ENCODE measurements at regions not wholly inside any gene's neighbourhood (a gene's known extent, or its start where the extent isn't known, plus 50 kb on each side); places are given as distances from the start of the nearest gene placed in this dataset.
"Not testable (repeated sequence)": the region's sequence is repeated elsewhere in the genome, so short reads cannot be mapped to it uniquely, and the experiment has no call there.

GRCh38 chr5:82952326-82952725 lies 124.9 kb downstream of the TMEM167A start:
- intact Hi-C loops (cut with DNase I; ENCODE audit: low total_unique reads): no loop called here

GRCh38 chr5:82944267-82944666 lies 132.9 kb downstream of the TMEM167A start:
- H3K9me3 ChIP-seq; H3K27ac ChIP-seq; DNase-seq; intact Hi-C loops (cut with DNase I; ENCODE audit: low total_unique reads); H3K4me1 ChIP-seq; H3K4me3 ChIP-seq; H3K36me3 ChIP-seq; H3K27me3 ChIP-seq: not testable (repeated sequence)

More at GRCh38 chr5:82952326-82952725, 124.9 kb downstream of the TMEM167A start:
- Histone ChIP-seq H3K36me3 (no peaks in the 10 kb centered on the region), H3K27me3 (no peaks in the 10 kb centered on the region), H3K27ac (no peak overlapping the region), H3K9me3 (no peaks in the 10 kb centered on the region), H3K4me3 (no peak overlapping the region), H3K4me1 (no peaks in the 10 kb centered on the region)
- TF ChIP-seq CTCF (IDR thresholded peaks at IDR 0.05): no peak
- no peak for TF ChIP-seq POLR2A (IDR thresholded peaks at IDR 0.05)
- no peak for DNase-seq

GRCh38 chr5:82942083-82942881 lies 134.9 kb downstream of the TMEM167A start:
- intact Hi-C loops (cut with DNase I; ENCODE audit: low total_unique reads): no loop called here
- H3K27ac ChIP-seq: no peak overlapping the region
- H3K4me3 ChIP-seq: no peak overlapping the region
- TF ChIP-seq CTCF (IDR thresholded peaks at IDR 0.05) (no peak), POLR2A (IDR thresholded peaks at IDR 0.05) (no peak)
- no peaks in the 10 kb centered on the region for H3K9me3 ChIP-seq
- no peak for DNase-seq
- H3K4me1 ChIP-seq: no peaks in the 10 kb centered on the region
- no peaks in the 10 kb centered on the region for H3K36me3 ChIP-seq
- H3K27me3 ChIP-seq: no peaks in the 10 kb centered on the region

- H3K27me3 ChIP-seq: no peaks in the 10 kb centered on the region
- H3K9me3 ChIP-seq: no peaks in the 10 kb centered on the region
- DNase-seq: no peak
- H3K36me3 ChIP-seq: no peaks in the 10 kb centered on the region
- H3K27ac ChIP-seq: no peak overlapping the region
- no peak overlapping the region for H3K4me3 ChIP-seq
- no peaks in the 10 kb centered on the region for H3K4me1 ChIP-seq
- intact Hi-C loops (cut with DNase I; ENCODE audit: low total_unique reads): no loop called here
- TF ChIP-seq POLR2A (IDR thresholded peaks at IDR 0.05) (no peak), CTCF (IDR thresholded peaks at IDR 0.05) (no peak)
Observed at GRCh38 chr5:82938901-82939725, 138.1 kb downstream of the TMEM167A start.

- H3K4me1 ChIP-seq; H3K36me3 ChIP-seq; H3K27ac ChIP-seq; intact Hi-C loops (cut with DNase I; ENCODE audit: low total_unique reads); H3K4me3 ChIP-seq; H3K27me3 ChIP-seq; H3K9me3 ChIP-seq; DNase-seq: not testable (repeated sequence)
Observed at GRCh38 chr5:82932473-82933220, 144.5 kb downstream of the TMEM167A start.

Data from uterus (tissue), 3 donors.